Suprapubic skin (tissue), 4 donors: ENCODE measurements at regions not wholly inside any gene's neighbourhood (a gene's known extent, or its start where the extent isn't known, plus 50 kb on each side); places are given as distances from the start of the nearest gene placed in this dataset.
"Not testable (repeated sequence)": the region's sequence is repeated elsewhere in the genome, so short reads cannot be mapped to it uniquely, and the experiment has no call there.

Experiments
- DNase-seq, 2 donors: peaks; one replicate each; pipeline ENCODE4 v3.0.0-alpha.2; 2019; ENCODE audit warnings: low spot score in 2 of 2
- H3K27ac ChIP-seq: fragments of 200-600 bp; sonication (generic); one replicate; pipeline ENCODE4 v1.5.1; 2019
- H3K27me3 ChIP-seq: fragments of 200-600 bp; sonication (generic); one replicate; pipeline ENCODE4 v1.5.1; 2019
- H3K36me3 ChIP-seq: fragments of 200-600 bp; sonication (generic); one replicate; pipeline ENCODE4 v1.5.1; 2019
- H3K4me1 ChIP-seq: fragments of 200-600 bp; sonication (generic); one replicate; pipeline ENCODE4 v1.5.1; 2019
- H3K4me3 ChIP-seq: fragments of 200-600 bp; sonication (generic); one replicate; pipeline ENCODE4 v1.5.1; 2019; ENCODE audit warnings: mild to moderate bottlenecking
- H3K9me3 ChIP-seq: fragments of 200-600 bp; sonication (generic); one replicate; pipeline ENCODE4 v1.5.1; 2019
- CTCF ChIP-seq, 2 donors: fragments of 200-600 bp in 1 of 2; fragments of 450-650 bp in 1 of 2; sonication (generic) in 1 of 2; IDR thresholded peaks; one replicate each; pipeline ENCODE4 v1.5.1; 2016 to 2019; ENCODE audit warnings: antibody characterized with exemption in 2 of 2, mild to moderate bottlenecking in 1 of 2, moderate library complexity in 1 of 2
- EP300 ChIP-seq: sonication (generic); formaldehyde crosslinking; IDR thresholded peaks from one replicate; pipeline ENCODE4 v1.6.1; 2017; ENCODE audit warnings: antibody characterized with exemption
- POLR2A ChIP-seq, 2 donors: fragments of 450-650 bp; IDR thresholded peaks; one replicate each; pipeline ENCODE4 v1.6.1; 2017; ENCODE audit warnings: antibody characterized with exemption in 2 of 2, mild to moderate bottlenecking in 2 of 2, moderate library complexity in 2 of 2
- POLR2AphosphoS5 ChIP-seq, 3 donors: sonication (generic); formaldehyde crosslinking; IDR thresholded peaks; one replicate each; pipeline ENCODE4 v1.6.1; 2017; ENCODE audit warnings: antibody characterized with exemption in 3 of 3
- WGBS: methylation state at CpG from one replicate; pipeline ENCODE4 v1.1.5; 2018; 5-methylcytosine and 5-hydroxymethylcytosine counted together

- Histone ChIP-seq H3K27me3 (no peaks in the 10 kb centered on the region), H3K4me1 (no peaks in the 10 kb centered on the region), H3K9me3 (no peaks in the 10 kb centered on the region), H3K36me3 (no peaks in the 10 kb centered on the region), H3K4me3 (no peak overlapping the region), H3K27ac (no peak overlapping the region)
- DNase-seq = no peak
- TF ChIP-seq EP300 (no peak), POLR2A (IDR thresholded peaks at IDR 0.05) (no peak), CTCF (IDR thresholded peaks at IDR 0.05) (no peak), POLR2AphosphoS5 (IDR thresholded peaks at IDR 0.05) (no peak)
- WGBS = 31% methylated on average over 2 of the region's 2 CpGs
These were observed 190.5 kb upstream of the CMC1 start for GRCh38 chr3:28050885-28051284.

DNA sequence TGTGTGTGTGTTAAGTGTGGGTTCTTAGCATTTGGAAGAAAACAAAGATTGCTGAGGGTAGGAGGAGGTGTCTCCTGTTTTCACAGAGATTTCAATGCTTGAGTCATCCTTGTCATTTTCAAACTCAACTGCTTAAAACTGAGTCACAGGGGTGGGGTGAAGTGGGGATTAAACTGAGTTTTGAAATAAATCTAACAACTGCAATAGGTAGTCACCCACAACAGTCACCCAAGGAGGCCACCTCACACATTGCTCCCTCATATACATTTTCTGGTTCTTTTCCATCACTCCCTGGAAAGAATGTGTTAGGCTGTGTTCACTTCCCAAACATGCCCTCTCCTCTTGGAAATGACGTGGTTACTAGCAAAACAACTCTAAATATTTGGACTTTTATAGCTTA, 187.7 kb upstream of the CMC1 start:
- Histone ChIP-seq H3K4me1 (no peaks in the 10 kb centered on the region), H3K27ac (no peak overlapping the region), H3K4me3 (no peak overlapping the region), H3K9me3 (no peaks in the 10 kb centered on the region), H3K27me3 (no peaks in the 10 kb centered on the region), H3K36me3 (no peaks in the 10 kb centered on the region)
- no peak for DNase-seq
- WGBS = 46% methylated on average over 1 of the region's 1 CpG
- TF ChIP-seq EP300 (no peak), CTCF (IDR thresholded peaks at IDR 0.05) (no peak), POLR2A (IDR thresholded peaks at IDR 0.05) (no peak), POLR2AphosphoS5 (IDR thresholded peaks at IDR 0.05) (no peak)

- TF ChIP-seq POLR2AphosphoS5 (IDR thresholded peaks at IDR 0.05) (no peak), POLR2A (IDR thresholded peaks at IDR 0.05) (no peak), EP300 (no peak), CTCF (IDR thresholded peaks at IDR 0.05) (no peak)
- WGBS = 67% methylated on average over 2 of the region's 2 CpGs
- no peak for DNase-seq
- Histone ChIP-seq H3K27me3 (no peaks in the 10 kb centered on the region), H3K4me1 (no peaks in the 10 kb centered on the region), H3K27ac (no peak overlapping the region), H3K9me3 (no peaks in the 10 kb centered on the region), H3K4me3 (no peak overlapping the region), H3K36me3 (no peaks in the 10 kb centered on the region)
These were observed 184.6 kb upstream of the CMC1 start for GRCh38 chr3:28056806-28057205.

DNA sequence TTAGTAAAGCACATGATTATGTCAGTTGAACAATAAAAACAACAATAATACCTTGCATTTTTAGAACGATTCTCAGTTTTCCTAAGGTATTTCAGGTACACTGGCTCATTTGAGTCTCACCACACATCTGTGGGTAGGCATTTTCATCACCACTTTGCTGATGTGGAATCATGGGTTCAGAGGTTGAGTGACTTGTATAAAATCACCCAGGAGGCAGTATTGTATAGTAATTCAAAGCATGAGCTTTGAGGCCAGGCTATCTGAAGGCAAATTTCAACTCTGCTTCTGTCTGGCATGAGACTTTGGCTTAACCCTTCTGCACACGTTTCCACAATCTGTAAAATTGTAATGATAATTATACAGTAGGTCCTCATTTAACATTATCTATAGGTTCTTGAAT, 183.9 kb upstream of the CMC1 start:
- Histone ChIP-seq H3K4me1 (no peaks in the 10 kb centered on the region), H3K36me3 (no peaks in the 10 kb centered on the region), H3K27ac (no peak overlapping the region), H3K27me3 (no peaks in the 10 kb centered on the region), H3K4me3 (no peak overlapping the region), H3K9me3 (no peaks in the 10 kb centered on the region)
- DNase-seq = no peak
- 71% methylated on average over 2 of the region's 2 CpGs for WGBS
- TF ChIP-seq CTCF (IDR thresholded peaks at IDR 0.05) (no peak), POLR2AphosphoS5 (IDR thresholded peaks at IDR 0.05) (no peak), POLR2A (IDR thresholded peaks at IDR 0.05) (no peak), EP300 (no peak)

- H3K4me3 ChIP-seq, H3K9me3 ChIP-seq, H3K27ac ChIP-seq, DNase-seq, H3K4me1 ChIP-seq, H3K36me3 ChIP-seq, H3K27me3 ChIP-seq: not testable (repeated sequence)
- 95% methylated on average over 19 of the region's 25 CpGs for WGBS
These were observed 182.2 kb upstream of the CMC1 start for GRCh38 chr3:28059199-28059598.

DNA sequence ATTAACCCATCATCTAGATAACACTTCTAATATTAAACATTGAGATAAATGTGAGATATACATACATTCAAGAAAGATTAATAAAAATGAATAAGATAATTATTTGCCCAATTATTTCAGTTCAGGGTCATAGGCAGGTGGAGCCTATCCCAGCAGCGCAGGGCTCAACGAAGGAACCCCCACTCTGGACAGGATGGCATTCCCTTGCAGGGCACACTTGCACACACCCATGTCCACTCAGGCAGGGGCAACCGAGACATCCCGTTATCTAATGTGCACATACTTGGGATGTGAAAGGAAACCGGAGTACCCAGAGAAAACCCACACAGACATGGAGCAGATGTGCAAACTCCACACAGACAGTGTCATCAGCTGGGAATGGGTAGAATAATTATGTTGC, 175.4 kb upstream of the CMC1 start:
- Histone ChIP-seq H3K4me3 (no peak overlapping the region), H3K9me3 (peaks cover 8% of the 10 kb centered on the region), H3K36me3 (no peaks in the 10 kb centered on the region), H3K27ac (no peak overlapping the region), H3K4me1 (no peaks in the 10 kb centered on the region), H3K27me3 (no peaks in the 10 kb centered on the region)
- WGBS = 79% methylated on average over 5 of the region's 5 CpGs
- TF ChIP-seq EP300 (no peak), CTCF (IDR thresholded peaks at IDR 0.05) (no peak), POLR2A (IDR thresholded peaks at IDR 0.05) (no peak)
- no peak for DNase-seq
